AG09319 (cell line): ENCODE measurements at regions not wholly inside any gene's neighbourhood (a gene's known extent, or its start where the extent isn't known, plus 50 kb on each side); places are given as distances from the start of the nearest gene placed in this dataset.

Experiments
- DNase-seq: peaks from one replicate; pipeline ENCODE4 v3.0.0-alpha.2; 2010; ENCODE audit warnings: low read depth; ENCODE audit errors: extremely low read depth
- CTCF ChIP-seq: IDR thresholded peaks from 2 replicates; pipeline ENCODE4 v1.5.1; 2011; ENCODE audit warnings: low read depth, mild to moderate bottlenecking, inconsistent platforms, low read length, moderate library complexity

GRCh38 chr5:68576805-68577204, 361.2 kb downstream of the PIK3R1 start:
- no peak for DNase-seq
- TF ChIP-seq CTCF, result no peak

DNA sequence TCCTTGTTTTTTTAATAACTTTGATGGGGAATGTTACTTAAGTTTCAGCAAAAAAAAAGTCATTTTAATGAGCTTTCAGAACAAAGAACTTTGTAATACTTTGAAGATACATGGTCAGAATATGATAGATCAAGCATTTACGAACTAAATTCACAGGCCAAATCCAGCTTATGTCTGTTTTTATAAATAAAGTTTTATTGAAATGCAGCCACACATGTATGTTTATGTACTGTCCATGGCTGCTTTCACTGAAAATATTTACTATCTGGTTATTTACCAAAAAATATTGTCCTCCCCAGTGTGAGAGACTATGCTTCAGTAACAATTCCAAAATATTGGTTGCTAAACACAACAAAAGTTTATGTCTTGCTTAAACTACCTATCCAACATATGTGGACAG, 366.7 kb downstream of the PIK3R1 start:
- no peak for DNase-seq
- TF ChIP-seq CTCF, result no peak

DNA sequence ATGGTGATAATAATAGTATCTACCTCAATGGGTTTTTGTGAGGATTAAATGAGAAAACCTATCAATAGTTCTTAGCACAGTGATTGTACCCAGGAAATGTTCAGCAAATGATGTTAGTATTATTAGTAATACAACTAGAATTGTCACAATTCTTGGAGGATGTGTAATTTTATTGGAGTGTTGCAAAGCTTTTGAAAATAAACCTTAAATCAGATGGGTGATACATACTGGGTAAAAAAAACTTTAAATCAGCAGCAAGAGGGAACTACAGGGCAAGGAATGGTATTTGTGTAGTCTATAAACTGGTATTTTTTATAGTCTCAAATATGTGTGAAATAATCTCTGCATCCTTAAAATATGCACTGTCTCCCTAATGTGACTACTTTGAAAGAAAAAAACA, 371.6 kb downstream of the PIK3R1 start:
- no peak for DNase-seq
- TF ChIP-seq CTCF, result no peak

DNA sequence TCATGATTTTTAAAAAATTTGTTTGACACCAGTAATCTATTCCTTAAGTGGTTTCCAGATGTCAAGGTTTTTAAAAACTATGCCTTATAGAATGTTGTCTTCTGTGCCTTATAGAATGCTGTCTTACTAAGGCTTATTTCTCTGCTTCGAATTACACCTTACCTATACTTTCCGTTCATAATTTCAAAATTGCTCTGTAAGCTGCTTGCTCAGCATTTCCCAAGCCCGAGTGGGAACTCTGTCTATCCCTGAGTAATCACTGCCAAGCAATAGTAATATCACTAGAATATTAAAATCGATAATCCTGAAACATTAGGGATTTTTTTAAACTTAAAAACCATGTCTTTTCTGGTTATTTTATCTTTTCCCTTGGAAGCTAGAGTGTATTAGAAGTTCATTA, 376.3 kb downstream of the PIK3R1 start:
- no peak for DNase-seq
- TF ChIP-seq CTCF, result no peak

GRCh38 chr5:68592351-68592750, 376.8 kb downstream of the PIK3R1 start:
- no peak for DNase-seq
- no peak for TF ChIP-seq CTCF

- DNase-seq, result no peak
- TF ChIP-seq CTCF, result no peak
Measured at GRCh38 chr5:68593211-68593671, 377.7 kb downstream of the PIK3R1 start.

DNA sequence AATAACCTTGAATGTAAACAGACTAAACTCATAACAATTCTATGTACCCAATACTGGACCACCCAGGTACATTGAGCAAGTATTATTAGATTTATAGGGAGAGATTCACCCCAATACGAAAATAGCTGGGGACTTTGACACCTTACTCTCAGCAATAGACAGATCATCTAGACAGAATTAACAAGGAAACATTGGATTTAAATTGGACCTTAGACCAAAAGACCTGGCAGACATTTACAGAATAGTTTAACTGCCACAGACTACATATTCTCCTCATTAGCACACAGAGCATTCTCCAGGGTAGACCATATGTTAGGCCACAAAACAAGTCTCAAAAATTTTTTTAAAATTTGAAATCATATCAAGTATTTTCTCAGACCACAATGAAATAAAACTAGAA, 397.4 kb downstream of the PIK3R1 start:
- DNase-seq, result no peak
- no peak for TF ChIP-seq CTCF
